Spleen (tissue), 7 donors: ENCODE measurements at regions not wholly inside any gene's neighbourhood (a gene's known extent, or its start where the extent isn't known, plus 50 kb on each side); places are given as distances from the start of the nearest gene placed in this dataset.

ENCODE experiments used
- POLR2A ChIP-seq, 3 donors: fragments of 450-650 bp; IDR thresholded peaks; one replicate each; pipeline ENCODE4 v1.5.1; 2017; ENCODE audit warnings: antibody characterized with exemption in 3 of 3, mild to moderate bottlenecking in 1 of 3
- TF ChIP-seq, protein P1 (sequence below), 11 experiments: fragments of 200-600 bp in 7 of 11; fragments of 450-650 bp in 4 of 11; sonication (generic) in 4 of 11; IDR thresholded peaks in 8 of 11; conservative IDR thresholded peaks in 3 of 11; 1 replicate in 7 of 11; 2 replicates in 4 of 11; pipeline versions ENCODE4 v1.4.0 to v1.8.0; 2016 to 2021; ENCODE audit warnings: antibody characterized with exemption in 11 of 11, inconsistent platforms in 4 of 11, mild to moderate bottlenecking in 1 of 11
- donor health status: DM: no; HTN: no; CAD: no; lungs with moderate emphysema.
- donor health status: DM: no; HTN: no; CAD: no.
- donor health status: DM: no; HTN: no; CAD: no.

DNA sequence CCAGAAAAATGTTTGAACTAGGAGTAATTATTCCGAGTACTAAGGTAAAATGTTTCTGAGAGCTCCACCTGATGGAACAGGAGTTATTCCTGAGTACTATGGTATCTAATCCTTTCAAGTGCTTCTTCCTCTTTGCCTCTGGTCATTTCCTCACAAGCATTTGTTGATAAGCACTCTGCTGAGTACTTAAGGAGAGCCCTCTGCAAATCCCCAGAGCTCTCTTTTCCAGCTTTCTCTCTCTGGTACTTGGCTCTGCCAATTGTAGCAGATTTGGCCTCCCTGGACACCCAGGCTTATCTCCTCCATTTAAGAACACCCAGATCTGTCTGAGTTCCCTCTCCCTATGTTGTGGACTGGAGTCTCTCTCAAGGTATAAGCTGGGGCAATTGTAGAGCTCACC lies 457.0 kb downstream of the MN1 start:
- TF ChIP-seq POLR2A (IDR thresholded peaks at IDR 0.05) = no peak
- TF ChIP-seq, protein P1, sequence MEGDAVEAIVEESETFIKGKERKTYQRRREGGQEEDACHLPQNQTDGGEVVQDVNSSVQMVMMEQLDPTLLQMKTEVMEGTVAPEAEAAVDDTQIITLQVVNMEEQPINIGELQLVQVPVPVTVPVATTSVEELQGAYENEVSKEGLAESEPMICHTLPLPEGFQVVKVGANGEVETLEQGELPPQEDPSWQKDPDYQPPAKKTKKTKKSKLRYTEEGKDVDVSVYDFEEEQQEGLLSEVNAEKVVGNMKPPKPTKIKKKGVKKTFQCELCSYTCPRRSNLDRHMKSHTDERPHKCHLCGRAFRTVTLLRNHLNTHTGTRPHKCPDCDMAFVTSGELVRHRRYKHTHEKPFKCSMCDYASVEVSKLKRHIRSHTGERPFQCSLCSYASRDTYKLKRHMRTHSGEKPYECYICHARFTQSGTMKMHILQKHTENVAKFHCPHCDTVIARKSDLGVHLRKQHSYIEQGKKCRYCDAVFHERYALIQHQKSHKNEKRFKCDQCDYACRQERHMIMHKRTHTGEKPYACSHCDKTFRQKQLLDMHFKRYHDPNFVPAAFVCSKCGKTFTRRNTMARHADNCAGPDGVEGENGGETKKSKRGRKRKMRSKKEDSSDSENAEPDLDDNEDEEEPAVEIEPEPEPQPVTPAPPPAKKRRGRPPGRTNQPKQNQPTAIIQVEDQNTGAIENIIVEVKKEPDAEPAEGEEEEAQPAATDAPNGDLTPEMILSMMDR (IDR thresholded peaks at IDR 0.05 in 8 of 11, conservative IDR thresholded peaks at IDR 0.05 in 3 of 11) = no peak
